ENCODE measurements at regions not wholly inside any gene's neighbourhood (a gene's known extent, or its start where the extent isn't known, plus 50 kb on each side); places are given as distances from the start of the nearest gene placed in this dataset.
"Not testable (repeated sequence)": the region's sequence is repeated elsewhere in the genome, so short reads cannot be mapped to it uniquely, and the experiment has no call there.

DNA sequence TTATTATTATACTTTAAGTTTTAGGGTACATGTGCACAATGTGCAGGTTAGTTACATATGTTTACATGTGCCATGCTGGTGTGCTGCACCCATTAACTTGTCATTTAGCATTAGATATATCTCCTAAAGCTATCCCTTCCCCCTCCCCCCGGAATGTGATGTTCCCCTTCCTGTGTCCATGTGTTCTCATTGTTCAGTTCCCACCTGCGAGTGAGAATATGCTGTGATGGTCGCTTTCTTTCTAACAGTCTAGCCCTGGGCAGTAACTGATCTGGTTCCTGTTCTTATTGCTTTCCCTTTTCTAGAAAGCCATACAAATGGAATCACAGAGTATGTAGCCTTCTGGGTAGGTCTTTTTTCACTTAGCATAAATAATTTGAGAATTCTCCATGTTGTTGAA lies 311.1 kb upstream of the CNTNAP2 start:
- TF ChIP-seq, protein P1, sequence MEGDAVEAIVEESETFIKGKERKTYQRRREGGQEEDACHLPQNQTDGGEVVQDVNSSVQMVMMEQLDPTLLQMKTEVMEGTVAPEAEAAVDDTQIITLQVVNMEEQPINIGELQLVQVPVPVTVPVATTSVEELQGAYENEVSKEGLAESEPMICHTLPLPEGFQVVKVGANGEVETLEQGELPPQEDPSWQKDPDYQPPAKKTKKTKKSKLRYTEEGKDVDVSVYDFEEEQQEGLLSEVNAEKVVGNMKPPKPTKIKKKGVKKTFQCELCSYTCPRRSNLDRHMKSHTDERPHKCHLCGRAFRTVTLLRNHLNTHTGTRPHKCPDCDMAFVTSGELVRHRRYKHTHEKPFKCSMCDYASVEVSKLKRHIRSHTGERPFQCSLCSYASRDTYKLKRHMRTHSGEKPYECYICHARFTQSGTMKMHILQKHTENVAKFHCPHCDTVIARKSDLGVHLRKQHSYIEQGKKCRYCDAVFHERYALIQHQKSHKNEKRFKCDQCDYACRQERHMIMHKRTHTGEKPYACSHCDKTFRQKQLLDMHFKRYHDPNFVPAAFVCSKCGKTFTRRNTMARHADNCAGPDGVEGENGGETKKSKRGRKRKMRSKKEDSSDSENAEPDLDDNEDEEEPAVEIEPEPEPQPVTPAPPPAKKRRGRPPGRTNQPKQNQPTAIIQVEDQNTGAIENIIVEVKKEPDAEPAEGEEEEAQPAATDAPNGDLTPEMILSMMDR (IDR thresholded peaks at IDR 0.05 in 4 of 5, conservative IDR thresholded peaks at IDR 0.05 in 1 of 5), result not testable (repeated sequence)
- not testable (repeated sequence) for TF ChIP-seq POLR2A (IDR thresholded peaks at IDR 0.05)
